GM12878 (cell line): ENCODE measurements at regions not wholly inside any gene's neighbourhood (a gene's known extent, or its start where the extent isn't known, plus 50 kb on each side); places are given as distances from the start of the nearest gene placed in this dataset.

Source experiments
- ATAC-seq: fragments of 200-7000 bp; cut with Tn5 transposase; 3 replicates; pipeline ENCODE4 v1.9.1; 2020; ENCODE audit warnings: mild to moderate bottlenecking, moderate library complexity
- BruUV-seq: library from RNA; stranded (reverse); fragments of 400-500 nt; replicated peaks from 2 replicates; lab custom pipeline; 2021; lab: Mats Ljungman, UMichigan
- CTCF ChIA-PET: fragments of 300-600 bp; sonication (Branson Sonifier 250); formaldehyde crosslinking; extraction: SDS; loops from one replicate; lab custom pipeline; 2021; ENCODE audit warnings: inconsistent platforms; lab: Yijun Ruan, JAX
- POLR2A ChIA-PET: fragments of 350-600 bp; formaldehyde crosslinking; extraction: SDS; loops from one replicate; lab custom pipeline; 2021; ENCODE audit warnings: inconsistent platforms; lab: Charles Lee
- RAD21 ChIA-PET: fragments of 300-600 bp; sonication (Branson Sonifier 250); formaldehyde crosslinking; loops from one replicate; lab custom pipeline; 2023; ENCODE audit warnings: antibody characterized with exemption; ENCODE audit not compliant: unreplicated experiment; lab: Charles Lee
- SMC1A ChIA-PET: fragments of 300-600 bp; sonication (Branson Sonifier 250); formaldehyde crosslinking; loops from one replicate; lab custom pipeline; 2023; ENCODE audit not compliant: unreplicated experiment, uncharacterized antibody; lab: Charles Lee
- DNase-seq: peaks from one replicate; pipeline ENCODE4 v3.0.0-alpha.2; 2011; ENCODE audit warnings: low read depth, low spot score
- FAIRE-seq: peaks from 3 replicates; lab custom pipeline; 2011; peaks lifted over from hg19 to GRCh38; lab: Jason Lieb, UNC
- H2AFZ ChIP-seq: 2 replicates; pipeline ENCODE4 v1.6.0; 2011; ENCODE audit warnings: low read depth, low read length, control low read depth; ENCODE audit not compliant: control insufficient read depth
- H3K27ac ChIP-seq: 2 replicates; pipeline ENCODE4 v1.5.1; 2011; ENCODE audit warnings: control low read depth; ENCODE audit not compliant: control insufficient read depth, insufficient read depth
- H3K27me3 ChIP-seq, 2 experiments: replicated peaks in 1 of 2; 2 replicates each; pipeline versions ENCODE4 v1.6.0 to v1.6.1; 2011; ENCODE audit warnings: low read length in 1 of 2; ENCODE audit not compliant: control insufficient read depth in 2 of 2, insufficient read depth in 2 of 2
- H3K36me3 ChIP-seq, 2 experiments: 2 replicates each; pipeline ENCODE4 v1.5.1; 2011; ENCODE audit warnings: low read length in 1 of 2; ENCODE audit not compliant: control insufficient read depth in 2 of 2, insufficient read depth in 2 of 2
- H3K4me1 ChIP-seq: 2 replicates; pipeline ENCODE4 v1.6.1; 2011; ENCODE audit warnings: mild to moderate bottlenecking, low read length, moderate library complexity, mixed read lengths; ENCODE audit not compliant: control insufficient read depth, insufficient read depth
- H3K4me2 ChIP-seq: 2 replicates; pipeline ENCODE4 v1.6.0; 2011; ENCODE audit warnings: control low read depth; ENCODE audit not compliant: control insufficient read depth, insufficient read depth
- H3K4me3 ChIP-seq: fragments of 200-600 bp; sonication (generic); 2 replicates; pipeline ENCODE4 v1.5.1; 2016
- H3K79me2 ChIP-seq: 2 replicates; pipeline ENCODE4 v1.6.0; 2011; ENCODE audit warnings: low read length; ENCODE audit not compliant: control insufficient read depth, insufficient read depth
- H3K9ac ChIP-seq: 2 replicates; pipeline ENCODE4 v1.8.0; 2011; ENCODE audit warnings: low read length, control low read depth, mixed read lengths; ENCODE audit not compliant: control insufficient read depth, insufficient read depth
- H3K9me3 ChIP-seq: replicated peaks from 3 replicates; pipeline ENCODE4 v1.5.1; 2011; ENCODE audit warnings: mild to moderate bottlenecking, low read length; ENCODE audit not compliant: control insufficient read depth, insufficient read depth
- H4K20me1 ChIP-seq: 2 replicates; pipeline ENCODE4 v1.6.0; 2011; ENCODE audit not compliant: control insufficient read depth, insufficient read depth
- CBX3 ChIP-seq: fragments of 200-600 bp; sonication (generic); IDR thresholded peaks from 2 replicates; pipeline ENCODE4 v1.6.1; 2016; ENCODE audit warnings: low read depth, borderline replicate concordance
- KLF5 ChIP-seq: fragments of 450-650 bp; IDR thresholded peaks from 2 replicates; pipeline ENCODE4 v1.6.1; 2014; ENCODE audit warnings: mild to moderate bottlenecking; ENCODE audit not compliant: partially characterized antibody
- NR2C2 ChIP-seq: IDR thresholded peaks from 2 replicates; pipeline ENCODE4 v1.6.1; 2011; ENCODE audit warnings: borderline replicate concordance, low read depth; ENCODE audit not compliant: control insufficient read depth, insufficient read length
- RBBP5 ChIP-seq: fragments of 200-600 bp; sonication (generic); conservative IDR thresholded peaks from 2 replicates; pipeline ENCODE4 v1.6.1; 2016
- RUNX3 ChIP-seq: IDR thresholded peaks from 2 replicates; pipeline ENCODE4 v1.6.1; 2012; ENCODE audit warnings: low read length, inconsistent platforms
- SP1 ChIP-seq: IDR thresholded peaks from one replicate; pipeline ENCODE4 v1.6.1; 2011; ENCODE audit warnings: low read depth, low read length
- WGBS: methylation state at CpG from one replicate; pipeline ENCODE4 v1.1.6; 2016; ENCODE audit warnings: low lambda C conversion rate; ENCODE audit not compliant: insufficient replicate concordance, insufficient coverage; ENCODE audit errors: missing lambda C conversion rate; 5-methylcytosine and 5-hydroxymethylcytosine counted together
- in situ Hi-C: fragments of 300-500 bp; cut with MboI; formaldehyde crosslinking; loops from 9 replicates; pipeline ENCODE4 v1.14.3; 2018; ENCODE audit warnings: mixed read lengths
- intact Hi-C: fragments of 100-400 bp; cut with micrococcal nuclease; formaldehyde crosslinking; loops from one replicate; pipeline ENCODE4 v1.14.2; 2022; ENCODE audit not compliant: unreplicated experiment
- TF ChIP-seq, protein P1 (sequence below): IDR thresholded peaks from 2 replicates; pipeline ENCODE4 v1.6.1; 2011; ENCODE audit warnings: mild to moderate bottlenecking, low read depth, low read length, moderate library complexity; ENCODE audit not compliant: insufficient replicate concordance
- TF ChIP-seq, protein P2 (sequence below): IDR thresholded peaks from 2 replicates; pipeline ENCODE4 v1.6.1; 2012; ENCODE audit warnings: low read length, inconsistent platforms
- TF ChIP-seq, protein P3 (sequence below): fragments of 450-650 bp; formaldehyde crosslinking; IDR thresholded peaks from 2 replicates; pipeline ENCODE4 v1.4.0; 2022; ENCODE audit warnings: mild to moderate bottlenecking, moderate library complexity
- TF ChIP-seq, protein P4 (sequence below), 3 experiments: IDR thresholded peaks in 2 of 3; conservative IDR thresholded peaks in 1 of 3; 2 replicates each; pipeline ENCODE4 v1.5.1; 2011; ENCODE audit warnings: low read depth in 3 of 3, low read length in 3 of 3, mild to moderate bottlenecking in 3 of 3, control low read depth in 2 of 3, moderate library complexity in 2 of 3, inconsistent platforms in 1 of 3, mixed read lengths in 1 of 3; ENCODE audit not compliant: control insufficient read depth in 2 of 3, insufficient read depth in 1 of 3; ENCODE audit errors: extremely low read depth in 1 of 3
- TF ChIP-seq, protein P5 (sequence below): IDR thresholded peaks from 2 replicates; pipeline ENCODE4 v1.6.1; 2011; ENCODE audit warnings: borderline replicate concordance, low read depth, mild to moderate bottlenecking, moderate library complexity, low read length; ENCODE audit not compliant: insufficient read depth, poor library complexity, severe bottlenecking

DNA sequence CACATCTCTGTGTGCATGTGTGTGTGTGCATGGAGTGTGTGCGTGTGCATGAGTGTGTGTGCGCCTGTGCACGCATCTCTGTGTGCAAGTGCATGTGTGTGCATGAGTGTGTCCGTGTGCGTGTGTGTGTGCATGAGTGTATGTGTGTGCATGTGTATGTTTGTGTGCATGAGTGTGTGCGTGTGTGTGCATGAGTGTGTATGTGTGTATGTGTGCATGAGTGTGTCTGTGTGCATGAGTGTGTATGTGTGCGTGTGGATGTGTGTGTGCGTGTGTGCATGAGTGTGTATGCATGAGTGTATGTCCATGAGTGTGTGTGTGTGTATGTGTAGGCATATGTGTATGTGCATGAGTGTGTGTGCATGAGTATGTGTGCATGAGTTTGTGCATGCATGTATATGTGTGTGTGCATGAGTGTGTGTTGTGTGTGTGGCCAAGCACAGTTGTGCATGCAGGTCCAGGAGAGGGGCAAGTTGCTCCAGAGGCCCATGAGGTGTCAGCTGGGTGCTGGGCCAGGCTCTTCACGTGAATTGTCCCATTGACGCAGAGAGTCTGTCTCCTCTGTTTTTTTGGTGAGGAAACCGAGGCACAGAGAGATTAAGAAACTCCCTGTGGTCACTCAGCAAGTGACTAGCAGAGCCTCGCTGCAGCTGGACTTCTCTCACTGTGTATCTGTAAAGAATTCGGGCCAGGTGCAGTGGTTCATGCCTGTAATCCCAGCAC lies 75.5 kb downstream of the ASB1 start:
- intact Hi-C loops, result no loop called here
- no peaks in the 10 kb centered on the region for H3K9me3 ChIP-seq
- no peaks in the 10 kb centered on the region for H3K4me1 ChIP-seq
- SMC1A ChIA-PET, result no interaction called here
- TF ChIP-seq RBBP5 (no peak), KLF5 (no peak), SP1 (no peak), RUNX3 (no peak), NR2C2 (peak; percentile 42), CBX3 (no peak)
- TF ChIP-seq, protein P1, sequence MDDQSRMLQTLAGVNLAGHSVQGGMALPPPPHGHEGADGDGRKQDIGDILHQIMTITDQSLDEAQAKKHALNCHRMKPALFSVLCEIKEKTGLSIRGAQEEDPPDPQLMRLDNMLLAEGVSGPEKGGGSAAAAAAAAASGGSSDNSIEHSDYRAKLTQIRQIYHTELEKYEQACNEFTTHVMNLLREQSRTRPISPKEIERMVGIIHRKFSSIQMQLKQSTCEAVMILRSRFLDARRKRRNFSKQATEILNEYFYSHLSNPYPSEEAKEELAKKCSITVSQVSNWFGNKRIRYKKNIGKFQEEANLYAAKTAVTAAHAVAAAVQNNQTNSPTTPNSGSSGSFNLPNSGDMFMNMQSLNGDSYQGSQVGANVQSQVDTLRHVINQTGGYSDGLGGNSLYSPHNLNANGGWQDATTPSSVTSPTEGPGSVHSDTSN, result peak; percentile 32
- TF ChIP-seq, protein P2, sequence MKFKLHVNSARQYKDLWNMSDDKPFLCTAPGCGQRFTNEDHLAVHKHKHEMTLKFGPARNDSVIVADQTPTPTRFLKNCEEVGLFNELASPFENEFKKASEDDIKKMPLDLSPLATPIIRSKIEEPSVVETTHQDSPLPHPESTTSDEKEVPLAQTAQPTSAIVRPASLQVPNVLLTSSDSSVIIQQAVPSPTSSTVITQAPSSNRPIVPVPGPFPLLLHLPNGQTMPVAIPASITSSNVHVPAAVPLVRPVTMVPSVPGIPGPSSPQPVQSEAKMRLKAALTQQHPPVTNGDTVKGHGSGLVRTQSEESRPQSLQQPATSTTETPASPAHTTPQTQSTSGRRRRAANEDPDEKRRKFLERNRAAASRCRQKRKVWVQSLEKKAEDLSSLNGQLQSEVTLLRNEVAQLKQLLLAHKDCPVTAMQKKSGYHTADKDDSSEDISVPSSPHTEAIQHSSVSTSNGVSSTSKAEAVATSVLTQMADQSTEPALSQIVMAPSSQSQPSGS, result no peak
- TF ChIP-seq, protein P3, sequence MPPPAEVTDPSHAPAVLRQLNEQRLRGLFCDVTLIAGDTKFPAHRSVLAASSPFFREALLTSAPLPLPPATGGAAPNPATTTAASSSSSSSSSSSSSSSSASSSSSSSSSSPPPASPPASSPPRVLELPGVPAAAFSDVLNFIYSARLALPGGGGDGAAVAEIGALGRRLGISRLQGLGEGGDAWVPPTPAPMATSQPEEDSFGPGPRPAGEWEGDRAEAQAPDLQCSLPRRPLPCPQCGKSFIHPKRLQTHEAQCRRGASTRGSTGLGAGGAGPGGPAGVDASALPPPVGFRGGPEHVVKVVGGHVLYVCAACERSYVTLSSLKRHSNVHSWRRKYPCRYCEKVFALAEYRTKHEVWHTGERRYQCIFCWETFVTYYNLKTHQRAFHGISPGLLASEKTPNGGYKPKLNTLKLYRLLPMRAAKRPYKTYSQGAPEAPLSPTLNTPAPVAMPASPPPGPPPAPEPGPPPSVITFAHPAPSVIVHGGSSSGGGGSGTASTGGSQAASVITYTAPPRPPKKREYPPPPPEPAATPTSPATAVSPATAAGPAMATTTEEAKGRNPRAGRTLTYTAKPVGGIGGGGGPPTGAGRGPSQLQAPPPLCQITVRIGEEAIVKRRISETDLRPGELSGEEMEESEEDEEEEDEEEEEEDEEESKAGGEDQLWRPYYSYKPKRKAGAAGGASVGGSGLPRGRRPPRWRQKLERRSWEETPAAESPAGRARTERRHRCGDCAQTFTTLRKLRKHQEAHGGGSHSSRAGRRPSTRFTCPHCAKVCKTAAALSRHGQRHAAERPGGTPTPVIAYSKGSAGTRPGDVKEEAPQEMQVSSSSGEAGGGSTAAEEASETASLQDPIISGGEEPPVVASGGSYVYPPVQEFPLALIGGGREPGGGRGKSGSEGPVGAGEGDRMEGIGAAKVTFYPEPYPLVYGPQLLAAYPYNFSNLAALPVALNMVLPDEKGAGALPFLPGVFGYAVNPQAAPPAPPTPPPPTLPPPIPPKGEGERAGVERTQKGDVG (CRISPR knock-in tag), result no peak
- TF ChIP-seq, protein P4, sequence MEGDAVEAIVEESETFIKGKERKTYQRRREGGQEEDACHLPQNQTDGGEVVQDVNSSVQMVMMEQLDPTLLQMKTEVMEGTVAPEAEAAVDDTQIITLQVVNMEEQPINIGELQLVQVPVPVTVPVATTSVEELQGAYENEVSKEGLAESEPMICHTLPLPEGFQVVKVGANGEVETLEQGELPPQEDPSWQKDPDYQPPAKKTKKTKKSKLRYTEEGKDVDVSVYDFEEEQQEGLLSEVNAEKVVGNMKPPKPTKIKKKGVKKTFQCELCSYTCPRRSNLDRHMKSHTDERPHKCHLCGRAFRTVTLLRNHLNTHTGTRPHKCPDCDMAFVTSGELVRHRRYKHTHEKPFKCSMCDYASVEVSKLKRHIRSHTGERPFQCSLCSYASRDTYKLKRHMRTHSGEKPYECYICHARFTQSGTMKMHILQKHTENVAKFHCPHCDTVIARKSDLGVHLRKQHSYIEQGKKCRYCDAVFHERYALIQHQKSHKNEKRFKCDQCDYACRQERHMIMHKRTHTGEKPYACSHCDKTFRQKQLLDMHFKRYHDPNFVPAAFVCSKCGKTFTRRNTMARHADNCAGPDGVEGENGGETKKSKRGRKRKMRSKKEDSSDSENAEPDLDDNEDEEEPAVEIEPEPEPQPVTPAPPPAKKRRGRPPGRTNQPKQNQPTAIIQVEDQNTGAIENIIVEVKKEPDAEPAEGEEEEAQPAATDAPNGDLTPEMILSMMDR (IDR thresholded peaks at IDR 0.05 in 2 of 3, conservative IDR thresholded peaks at IDR 0.05 in 1 of 3; ENCODE audit: control insufficient read depth in 2 of 3, extremely low read depth in 1 of 3, insufficient read depth in 1 of 3, low read depth in 3 of 3, low read length in 3 of 3), result no peak
- TF ChIP-seq, protein P5, sequence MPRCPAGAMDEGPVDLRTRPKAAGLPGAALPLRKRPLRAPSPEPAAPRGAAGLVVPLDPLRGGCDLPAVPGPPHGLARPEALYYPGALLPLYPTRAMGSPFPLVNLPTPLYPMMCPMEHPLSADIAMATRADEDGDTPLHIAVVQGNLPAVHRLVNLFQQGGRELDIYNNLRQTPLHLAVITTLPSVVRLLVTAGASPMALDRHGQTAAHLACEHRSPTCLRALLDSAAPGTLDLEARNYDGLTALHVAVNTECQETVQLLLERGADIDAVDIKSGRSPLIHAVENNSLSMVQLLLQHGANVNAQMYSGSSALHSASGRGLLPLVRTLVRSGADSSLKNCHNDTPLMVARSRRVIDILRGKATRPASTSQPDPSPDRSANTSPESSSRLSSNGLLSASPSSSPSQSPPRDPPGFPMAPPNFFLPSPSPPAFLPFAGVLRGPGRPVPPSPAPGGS, result peak; percentile 89
- TF ChIP-seq, all 136 proteins: peak for 3
- RAD21 ChIA-PET, result no interaction called here
- in situ Hi-C loops, result no loop called here
- Histone ChIP-seq H3K36me3 (no peaks in the 10 kb centered on the region), H3K9ac (no peak overlapping the region), H3K27ac (no peak overlapping the region), H2AFZ (no peak overlapping the region), H3K4me3 (no peak overlapping the region), H3K4me2 (no peak overlapping the region), H4K20me1 (no peaks in the 10 kb centered on the region), H3K79me2 (no peaks in the 10 kb centered on the region), H3K27me3 (no peaks in the 10 kb centered on the region; a peak in 1 of 4 replicates)
- CTCF ChIA-PET, result no interaction called here
- DNase-seq, result no peak
- ATAC-seq, result no peak
- no peak for FAIRE-seq
- WGBS, result 76% methylated on average over 12 of the region's 13 CpGs
- no TSS peak for BruUV-seq
- POLR2A ChIA-PET, result no interaction called here
